ENCODE measurements at regions not wholly inside any gene's neighbourhood (a gene's known extent, or its start where the extent isn't known, plus 50 kb on each side); places are given as distances from the start of the nearest gene placed in this dataset.

GRCh38 chr3:102745881-102746280, 311.1 kb downstream of the ZPLD1 start:
- H3K4me1 Mint-ChIP-seq (ENCODE audit: unreplicated experiment) = no peaks in the 10 kb centered on the region
- TF ChIP-seq CTCF (conservative IDR thresholded peaks at IDR 0.05) = no peak
- DNase-seq (ENCODE audit: extremely low spot score, unreplicated experiment) = no peak

GRCh38 chr3:102747611-102748010, 312.8 kb downstream of the ZPLD1 start:
- no peaks in the 10 kb centered on the region for H3K4me1 Mint-ChIP-seq (ENCODE audit: unreplicated experiment)
- no peaks in the 10 kb centered on the region for H3K27me3 Mint-ChIP-seq
- no peak overlapping the region for H3K27ac Mint-ChIP-seq
- no peak overlapping the region for H3K4me3 Mint-ChIP-seq
- DNase-seq (ENCODE audit: extremely low spot score, unreplicated experiment) = no peak
- H3K36me3 Mint-ChIP-seq = no peaks in the 10 kb centered on the region
- H3K9me3 Mint-ChIP-seq = no peaks in the 10 kb centered on the region
- no peak for TF ChIP-seq CTCF (conservative IDR thresholded peaks at IDR 0.05)

More at GRCh38 chr3:102745881-102746280, 311.1 kb downstream of the ZPLD1 start:
- no peak overlapping the region for H3K4me3 Mint-ChIP-seq
- no peaks in the 10 kb centered on the region for H3K9me3 Mint-ChIP-seq
- no peaks in the 10 kb centered on the region for H3K36me3 Mint-ChIP-seq
- H3K27me3 Mint-ChIP-seq = no peaks in the 10 kb centered on the region
- no peak overlapping the region for H3K27ac Mint-ChIP-seq

- no peak for TF ChIP-seq CTCF (conservative IDR thresholded peaks at IDR 0.05)
- H3K27ac Mint-ChIP-seq = no peak overlapping the region
- DNase-seq (ENCODE audit: extremely low spot score, unreplicated experiment) = no peak
- no peaks in the 10 kb centered on the region for H3K9me3 Mint-ChIP-seq
- no peaks in the 10 kb centered on the region for H3K27me3 Mint-ChIP-seq
- no peaks in the 10 kb centered on the region for H3K4me1 Mint-ChIP-seq (ENCODE audit: unreplicated experiment)
- H3K4me3 Mint-ChIP-seq = no peak overlapping the region
- no peaks in the 10 kb centered on the region for H3K36me3 Mint-ChIP-seq
Observed at GRCh38 chr3:102748646-102749045, 313.8 kb downstream of the ZPLD1 start.

GRCh38 chr3:102750322-102750721, 315.5 kb downstream of the ZPLD1 start:
- H3K27ac Mint-ChIP-seq = no peak overlapping the region

GRCh38 chr3:102753901-102754300, 319.1 kb downstream of the ZPLD1 start:
- Mint-ChIP-seq H3K27ac (no peak overlapping the region), H3K36me3 (no peaks in the 10 kb centered on the region), H3K27me3 (no peaks in the 10 kb centered on the region), H3K9me3 (no peaks in the 10 kb centered on the region), H3K4me1 (ENCODE audit: unreplicated experiment) (no peaks in the 10 kb centered on the region), H3K4me3 (no peak overlapping the region)
- no peak for DNase-seq (ENCODE audit: extremely low spot score, unreplicated experiment)
- no peak for TF ChIP-seq CTCF (conservative IDR thresholded peaks at IDR 0.05)

More at GRCh38 chr3:102750322-102750721, 315.5 kb downstream of the ZPLD1 start:
- no peak for DNase-seq (ENCODE audit: extremely low spot score, unreplicated experiment)
- TF ChIP-seq CTCF (conservative IDR thresholded peaks at IDR 0.05) = no peak
- no peaks in the 10 kb centered on the region for H3K4me1 Mint-ChIP-seq (ENCODE audit: unreplicated experiment)
- H3K4me3 Mint-ChIP-seq = no peak overlapping the region
- no peaks in the 10 kb centered on the region for H3K36me3 Mint-ChIP-seq
- no peaks in the 10 kb centered on the region for H3K27me3 Mint-ChIP-seq
- H3K9me3 Mint-ChIP-seq = no peaks in the 10 kb centered on the region

- Mint-ChIP-seq H3K9me3 (no peaks in the 10 kb centered on the region), H3K27me3 (no peaks in the 10 kb centered on the region), H3K27ac (no peak overlapping the region), H3K4me1 (ENCODE audit: unreplicated experiment) (no peaks in the 10 kb centered on the region), H3K4me3 (no peak overlapping the region), H3K36me3 (no peaks in the 10 kb centered on the region)
- DNase-seq (ENCODE audit: extremely low spot score, unreplicated experiment) = no peak
- no peak for TF ChIP-seq CTCF (conservative IDR thresholded peaks at IDR 0.05)
Observed at GRCh38 chr3:102756706-102757105, 321.9 kb downstream of the ZPLD1 start.

Measured in type B pancreatic cell (in vitro differentiated cells).